Skeletal muscle tissue (tissue), 3 donors: ENCODE measurements at regions not wholly inside any gene's neighbourhood (a gene's known extent, or its start where the extent isn't known, plus 50 kb on each side); places are given as distances from the start of the nearest gene placed in this dataset.

Source experiments
- H3K27ac ChIP-seq: one replicate; pipeline ENCODE4 v1.7.0; 2013; ENCODE audit warnings: mild to moderate bottlenecking, low read depth, low read length, inconsistent platforms
- H3K27me3 ChIP-seq, 3 donors: one replicate each; pipeline ENCODE4 v1.7.0; 2013; ENCODE audit warnings: low read length in 3 of 3; ENCODE audit not compliant: control insufficient read depth in 3 of 3, insufficient read depth in 3 of 3
- H3K36me3 ChIP-seq, 3 donors: one replicate each; pipeline ENCODE4 v1.7.0; 2013; ENCODE audit warnings: low read length in 3 of 3; ENCODE audit not compliant: control insufficient read depth in 3 of 3, insufficient read depth in 3 of 3
- H3K4me1 ChIP-seq, 3 donors: one replicate each; pipeline ENCODE4 v1.7.0; 2013; ENCODE audit warnings: low read length in 3 of 3, mild to moderate bottlenecking in 3 of 3; ENCODE audit not compliant: control insufficient read depth in 3 of 3, insufficient read depth in 3 of 3
- H3K4me3 ChIP-seq, 3 donors: one replicate each; pipeline ENCODE4 v1.7.0; 2013; ENCODE audit warnings: low read length in 3 of 3
- H3K9ac ChIP-seq, 3 donors: one replicate each; pipeline ENCODE4 v1.7.0; 2013; ENCODE audit warnings: low read length in 3 of 3, mild to moderate bottlenecking in 3 of 3, moderate library complexity in 2 of 3, low read depth in 1 of 3
- H3K9me3 ChIP-seq, 3 donors: one replicate each; pipeline ENCODE4 v1.7.0; 2013; ENCODE audit warnings: low read length in 3 of 3; ENCODE audit not compliant: control insufficient read depth in 3 of 3
- donor health status: Osteomylitis.

DNA sequence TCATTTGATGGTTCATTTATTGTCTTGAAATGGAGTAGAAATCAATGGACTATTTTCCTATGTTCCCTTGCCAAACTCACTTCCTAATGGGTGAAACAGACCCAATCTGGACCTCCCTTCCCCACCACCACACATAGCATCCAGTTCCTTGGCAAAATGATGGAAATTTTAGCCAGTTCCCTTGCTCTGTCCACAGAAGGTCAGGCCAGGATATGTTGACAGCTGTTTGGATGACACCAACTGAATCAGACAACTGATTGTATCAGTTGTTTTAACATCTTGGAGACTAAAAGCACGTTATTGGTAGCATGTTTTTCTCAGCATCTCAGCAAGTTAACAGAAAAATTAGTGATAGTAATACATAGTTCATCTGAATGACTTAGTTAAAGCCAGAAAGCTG is 534.8 kb downstream of the PSAT1 start:
- Histone ChIP-seq H3K4me3 (no peak overlapping the region), H3K9ac (no peak overlapping the region), H3K9me3 (no peaks in the 10 kb centered on the region), H3K27ac (no peak overlapping the region), H3K4me1 (no peaks in the 10 kb centered on the region), H3K36me3 (no peaks in the 10 kb centered on the region), H3K27me3 (no peaks in the 10 kb centered on the region)

DNA sequence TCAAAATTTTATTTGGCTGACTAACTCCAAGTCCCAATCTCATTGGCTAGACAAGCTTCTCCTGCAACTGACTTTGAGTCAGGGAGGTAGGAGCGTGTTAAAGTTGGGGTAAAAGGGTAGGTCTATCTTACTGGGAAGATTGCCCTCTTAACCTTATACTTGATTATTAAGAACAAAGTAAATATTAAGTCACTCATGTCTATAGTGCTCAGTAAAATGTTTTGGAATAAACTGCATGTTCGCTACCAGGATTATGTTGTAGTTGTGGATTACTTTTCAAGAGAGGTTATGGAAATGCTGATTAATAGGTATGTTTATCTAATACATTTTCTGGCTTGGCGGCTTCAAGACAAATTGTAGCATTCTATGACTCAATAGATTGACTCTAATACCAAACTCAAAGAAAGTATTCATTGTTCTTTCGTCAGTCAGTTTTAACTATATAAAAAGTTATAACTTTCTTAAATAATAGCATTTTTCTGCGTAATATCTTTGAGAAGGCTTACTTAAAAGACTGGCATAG is 539.1 kb downstream of the PSAT1 start:
- no peaks in the 10 kb centered on the region for H3K4me1 ChIP-seq
- H3K27me3 ChIP-seq = no peaks in the 10 kb centered on the region
- no peak overlapping the region for H3K4me3 ChIP-seq
- H3K9me3 ChIP-seq = no peaks in the 10 kb centered on the region
- no peaks in the 10 kb centered on the region for H3K36me3 ChIP-seq
- no peak overlapping the region for H3K9ac ChIP-seq
- no peak overlapping the region for H3K27ac ChIP-seq

DNA sequence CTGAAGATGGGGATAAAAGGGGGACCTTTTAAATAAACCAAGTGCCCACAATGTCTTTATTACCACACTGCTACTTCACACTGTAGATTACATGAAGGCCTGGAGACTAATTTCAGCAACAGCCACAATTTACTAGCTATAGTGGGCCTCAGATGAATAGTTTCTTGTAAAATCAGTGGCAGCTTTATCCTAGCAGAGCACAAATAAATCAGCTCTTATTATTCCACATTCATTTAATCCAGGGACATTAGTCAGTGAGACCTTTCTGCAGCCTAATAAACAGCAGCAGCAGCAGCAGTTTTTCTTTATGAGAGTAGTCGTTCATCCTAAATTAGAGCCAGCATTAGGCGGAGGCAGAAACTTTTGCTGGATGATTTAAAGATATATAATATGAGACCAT is 542.3 kb downstream of the PSAT1 start:
- Histone ChIP-seq H3K36me3 (no peaks in the 10 kb centered on the region), H3K4me3 (no peak overlapping the region), H3K9me3 (no peaks in the 10 kb centered on the region), H3K27ac (no peak overlapping the region), H3K27me3 (no peaks in the 10 kb centered on the region), H3K4me1 (no peaks in the 10 kb centered on the region), H3K9ac (no peak overlapping the region)

DNA sequence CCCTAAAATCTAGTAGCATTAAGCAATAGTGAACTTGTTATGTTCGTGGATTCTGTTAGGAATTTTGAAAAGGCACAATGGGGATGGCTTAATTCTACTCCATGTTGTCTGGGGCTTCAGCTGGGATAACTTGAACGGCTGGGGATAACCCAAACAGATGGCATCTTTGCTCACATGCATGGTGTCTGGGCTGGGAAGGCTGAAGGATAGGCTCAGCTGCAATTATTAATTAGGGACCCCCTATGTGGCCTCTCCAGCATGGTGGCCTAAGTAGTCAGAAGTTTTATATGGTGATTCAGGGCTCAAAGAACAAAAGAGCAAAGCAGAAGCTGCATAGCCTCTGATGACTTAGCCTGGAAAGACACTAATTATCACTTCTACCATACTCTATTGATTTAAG is 551.1 kb downstream of the PSAT1 start:
- no peaks in the 10 kb centered on the region for H3K4me1 ChIP-seq
- no peaks in the 10 kb centered on the region for H3K9me3 ChIP-seq
- no peak overlapping the region for H3K27ac ChIP-seq
- no peaks in the 10 kb centered on the region for H3K36me3 ChIP-seq
- no peak overlapping the region for H3K9ac ChIP-seq
- no peaks in the 10 kb centered on the region for H3K27me3 ChIP-seq
- no peak overlapping the region for H3K4me3 ChIP-seq

DNA sequence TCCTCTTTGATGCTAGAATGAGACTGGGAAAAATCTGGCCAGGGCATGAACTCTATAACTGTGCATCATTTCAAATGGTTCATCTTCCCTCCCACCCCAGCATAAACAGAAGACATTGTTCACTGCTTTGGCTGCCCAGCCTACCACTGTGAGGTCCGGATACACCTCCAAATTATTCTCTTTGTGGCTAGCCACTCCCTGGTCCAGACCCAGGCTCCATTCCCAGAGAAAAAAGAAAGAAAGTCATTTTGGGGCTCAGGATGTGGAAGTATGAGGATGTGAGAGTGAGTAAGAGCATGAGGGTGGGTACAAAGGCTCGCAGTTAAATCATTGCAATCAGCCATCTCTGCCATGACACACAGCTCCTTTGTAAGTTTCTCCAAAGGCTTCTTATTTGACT is 559.2 kb downstream of the PSAT1 start:
- Histone ChIP-seq H3K27me3 (no peaks in the 10 kb centered on the region), H3K27ac (no peak overlapping the region), H3K4me1 (no peaks in the 10 kb centered on the region), H3K9me3 (no peaks in the 10 kb centered on the region), H3K36me3 (no peaks in the 10 kb centered on the region), H3K4me3 (no peak overlapping the region), H3K9ac (no peak overlapping the region)

DNA sequence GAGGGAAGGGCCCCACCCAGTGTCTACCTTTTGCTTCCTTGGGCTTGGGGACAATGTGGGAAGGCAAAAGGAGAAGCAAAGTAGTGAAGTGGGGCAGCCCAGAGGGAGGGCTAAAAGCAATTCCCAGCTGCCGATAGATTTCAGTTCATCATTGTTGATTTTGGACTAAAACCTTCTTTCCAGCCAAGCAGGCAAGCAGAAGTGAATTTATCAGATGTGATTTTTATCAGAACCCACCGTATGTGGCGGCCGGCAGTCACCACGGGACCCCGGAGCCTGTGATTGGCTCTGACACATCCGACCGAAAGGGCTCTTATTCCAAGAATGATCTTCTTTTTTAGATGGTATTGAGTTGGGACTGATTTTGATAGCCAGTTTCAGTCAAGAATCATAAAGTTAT is 559.9 kb downstream of the PSAT1 start:
- Histone ChIP-seq H3K4me3 (no peak overlapping the region), H3K27ac (no peak overlapping the region), H3K4me1 (no peaks in the 10 kb centered on the region), H3K9ac (no peak overlapping the region), H3K9me3 (no peaks in the 10 kb centered on the region), H3K27me3 (no peaks in the 10 kb centered on the region), H3K36me3 (no peaks in the 10 kb centered on the region)

DNA sequence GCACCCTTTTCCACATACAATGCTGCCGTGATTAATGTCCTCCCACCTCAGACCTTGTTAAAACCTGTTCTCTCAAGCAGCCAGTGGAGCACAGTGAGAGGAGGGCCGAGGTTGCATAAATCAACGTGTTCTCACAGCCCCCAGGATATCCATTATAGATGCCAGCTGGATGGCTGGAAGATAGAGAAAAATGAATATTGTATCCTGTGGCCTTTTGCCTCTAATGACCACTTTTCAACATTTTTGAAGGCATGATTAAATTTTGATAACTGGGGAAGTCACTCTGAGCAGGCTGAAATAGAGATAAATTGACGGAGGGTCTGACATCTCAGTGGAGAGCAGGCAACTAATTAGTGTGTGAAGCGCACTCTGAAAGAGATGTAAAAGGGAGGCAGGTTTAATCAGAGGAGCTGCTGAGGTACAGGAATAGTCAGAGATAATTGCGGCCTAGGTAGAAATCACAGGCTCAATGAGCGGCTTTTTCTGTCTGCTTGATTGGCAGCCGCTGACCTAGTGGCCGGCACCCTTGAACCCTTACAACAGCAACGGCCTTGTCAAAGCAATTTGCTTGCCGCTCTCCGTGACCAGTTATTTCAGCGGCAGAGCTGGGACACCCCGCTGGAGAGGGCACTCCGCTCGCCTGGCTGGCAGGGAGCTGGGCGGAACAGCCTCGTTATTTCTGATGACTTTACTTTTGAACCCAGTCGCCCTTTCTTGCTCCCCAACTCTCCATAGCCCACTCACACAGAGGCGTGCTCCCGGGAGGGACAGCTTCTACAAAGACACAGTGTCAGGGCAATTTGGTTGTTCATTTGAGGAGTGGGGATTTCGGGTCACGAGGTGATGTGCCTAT is 560.7 kb downstream of the PSAT1 start:
- H3K9me3 ChIP-seq = no peaks in the 10 kb centered on the region
- H3K4me3 ChIP-seq = no peak overlapping the region
- no peaks in the 10 kb centered on the region for H3K4me1 ChIP-seq
- H3K27ac ChIP-seq = no peak overlapping the region
- no peaks in the 10 kb centered on the region for H3K27me3 ChIP-seq
- H3K36me3 ChIP-seq = no peaks in the 10 kb centered on the region
- no peak overlapping the region for H3K9ac ChIP-seq

DNA sequence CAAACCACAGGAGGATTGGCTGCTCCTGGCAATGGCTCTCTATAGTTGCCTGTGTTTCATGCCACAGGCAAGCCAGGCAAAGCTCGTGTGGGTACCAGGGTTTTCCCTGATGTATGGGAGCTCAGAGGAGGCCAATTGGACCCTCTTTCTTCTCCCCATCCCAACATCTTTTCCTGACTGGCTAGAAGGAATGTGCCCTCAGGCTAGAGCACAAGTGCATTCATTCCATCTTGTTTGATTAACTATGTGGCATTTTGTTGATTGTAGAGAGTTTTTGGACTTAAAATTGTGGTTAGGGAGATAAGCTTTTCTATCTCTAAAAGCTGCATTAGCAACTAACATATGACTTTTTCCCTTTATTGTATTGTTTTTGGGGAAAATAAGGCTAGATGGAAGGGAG is 561.3 kb downstream of the PSAT1 start:
- Histone ChIP-seq H3K4me1 (no peaks in the 10 kb centered on the region), H3K36me3 (no peaks in the 10 kb centered on the region), H3K4me3 (no peak overlapping the region), H3K9ac (no peak overlapping the region), H3K27ac (no peak overlapping the region), H3K27me3 (no peaks in the 10 kb centered on the region), H3K9me3 (no peaks in the 10 kb centered on the region)

DNA sequence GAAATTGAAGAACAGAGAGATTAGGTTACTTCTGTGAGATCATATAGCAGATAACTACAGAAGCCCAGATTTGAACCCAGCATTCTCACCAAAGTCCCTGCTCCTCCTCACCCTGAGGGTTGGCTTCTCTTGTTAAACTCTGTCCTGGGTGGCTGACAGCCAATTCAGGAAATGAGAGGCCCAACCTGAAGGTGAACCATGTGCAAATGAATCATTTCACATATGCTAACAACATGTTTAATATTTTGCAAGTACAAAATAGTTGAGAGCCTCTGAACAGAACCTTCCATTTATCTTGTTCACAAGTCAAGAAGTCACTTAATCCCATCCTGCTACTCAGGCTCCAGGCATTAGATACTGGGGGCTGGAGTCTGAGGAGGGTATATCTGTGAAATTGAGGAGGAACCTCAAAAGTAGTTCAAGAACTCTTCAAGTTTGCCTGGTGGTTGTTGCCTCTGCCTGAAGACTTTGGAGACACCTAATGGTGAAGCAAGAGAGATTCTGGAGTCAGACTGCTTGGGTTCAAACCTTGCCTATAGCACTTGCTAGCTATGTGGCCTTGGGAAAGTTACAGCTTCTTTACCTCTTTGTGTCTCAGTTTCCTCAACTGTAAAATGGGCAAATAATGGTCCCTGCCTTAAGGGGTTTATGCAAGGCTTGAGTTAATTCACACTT is 564.0 kb downstream of the PSAT1 start:
- no peak overlapping the region for H3K4me3 ChIP-seq
- no peaks in the 10 kb centered on the region for H3K9me3 ChIP-seq
- no peaks in the 10 kb centered on the region for H3K4me1 ChIP-seq
- no peak overlapping the region for H3K9ac ChIP-seq
- no peaks in the 10 kb centered on the region for H3K27me3 ChIP-seq
- no peaks in the 10 kb centered on the region for H3K36me3 ChIP-seq
- H3K27ac ChIP-seq = no peak overlapping the region

DNA sequence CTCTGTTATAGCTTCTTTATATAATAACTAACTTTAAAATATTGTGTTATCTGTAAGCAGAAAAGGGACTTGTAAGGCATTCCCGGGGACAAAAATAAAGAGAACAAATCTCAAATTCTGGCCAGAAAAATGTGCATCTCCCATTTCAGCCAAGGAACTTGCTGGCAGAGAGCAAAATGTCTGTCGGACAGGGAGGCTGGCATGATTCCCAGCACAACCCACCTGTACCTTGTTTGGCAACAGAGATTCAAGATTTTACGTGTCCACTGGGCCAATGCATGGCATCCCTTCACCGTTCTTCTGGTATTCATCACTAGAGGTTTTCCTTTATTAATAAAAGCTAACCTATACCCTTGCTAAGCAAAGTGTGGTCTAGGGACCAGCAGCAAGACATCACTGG is 566.6 kb downstream of the PSAT1 start:
- Histone ChIP-seq H3K27ac (no peak overlapping the region), H3K9ac (no peak overlapping the region), H3K27me3 (no peaks in the 10 kb centered on the region), H3K4me3 (no peak overlapping the region), H3K4me1 (no peaks in the 10 kb centered on the region), H3K9me3 (no peaks in the 10 kb centered on the region), H3K36me3 (no peaks in the 10 kb centered on the region)
